ENCODE measurements at regions not wholly inside any gene's neighbourhood (a gene's known extent, or its start where the extent isn't known, plus 50 kb on each side); places are given as distances from the start of the nearest gene placed in this dataset.
"Not testable (repeated sequence)": the region's sequence is repeated elsewhere in the genome, so short reads cannot be mapped to it uniquely, and the experiment has no call there.

- Mint-ChIP-seq H3K36me3 (peaks cover 11% of the 10 kb centered on the region), H3K4me3 (no peak overlapping the region), H3K27ac (no peak overlapping the region), H3K4me1 (peaks cover 0 to 2% (median 0%) of the 10 kb centered on the region in 3 donors), H3K27me3 (no peaks in the 10 kb centered on the region), H3K9me3 (peaks cover 0 to 9% (median 2%) of the 10 kb centered on the region in 3 donors)
These were observed 225.6 kb upstream of the HES1 start for GRCh38 chr3:193910310-193910709.

GRCh38 chr3:193910886-193911738 is 224.8 kb upstream of the HES1 start:
- no peak overlapping the region for H3K27ac Mint-ChIP-seq
- H3K9me3 Mint-ChIP-seq: peaks cover 0 to 9% (median 2%) of the 10 kb centered on the region in 3 donors
- H3K27me3 Mint-ChIP-seq: no peaks in the 10 kb centered on the region
- H3K4me1 Mint-ChIP-seq: peaks cover 0 to 2% (median 0%) of the 10 kb centered on the region in 3 donors
- H3K36me3 Mint-ChIP-seq: peaks cover 11% of the 10 kb centered on the region
- no peak overlapping the region for H3K4me3 Mint-ChIP-seq

- Mint-ChIP-seq H3K9me3 (peaks cover 0 to 9% (median 2%) of the 10 kb centered on the region in 3 donors), H3K27me3 (no peaks in the 10 kb centered on the region), H3K4me1 (peaks cover 0 to 2% (median 0%) of the 10 kb centered on the region in 3 donors), H3K4me3 (peak overlapping the region in 1 of 4 donors; percentile 18), H3K36me3 (peaks cover 11% of the 10 kb centered on the region), H3K27ac (no peak overlapping the region)
These were observed 224.1 kb upstream of the HES1 start for GRCh38 chr3:193911784-193912340.

- H3K36me3 Mint-ChIP-seq: peaks cover 11% of the 10 kb centered on the region
- H3K27ac Mint-ChIP-seq: no peak overlapping the region
- no peak overlapping the region for H3K4me3 Mint-ChIP-seq
- no peaks in the 10 kb centered on the region for H3K27me3 Mint-ChIP-seq
- peaks cover 0 to 2% (median 0%) of the 10 kb centered on the region in 3 donors for H3K4me1 Mint-ChIP-seq
- H3K9me3 Mint-ChIP-seq: peaks cover 0 to 7% (median 2%) of the 10 kb centered on the region in 3 donors
These were observed 223.2 kb upstream of the HES1 start for GRCh38 chr3:193912621-193913178.

GRCh38 chr3:193914602-193915001 is 221.3 kb upstream of the HES1 start:
- Mint-ChIP-seq H3K27me3 (no peaks in the 10 kb centered on the region), H3K27ac (peak overlapping the region in 1 of 3 donors; percentile 67), H3K4me1 (peaks cover 0 to 3% (median 2%) of the 10 kb centered on the region in 3 donors), H3K9me3 (peaks cover 0 to 2% (median 0%) of the 10 kb centered on the region in 3 donors), H3K4me3 (no peak overlapping the region), H3K36me3 (peaks cover 3% of the 10 kb centered on the region)

- Mint-ChIP-seq H3K9me3 (peaks cover 0 to 2% (median 0%) of the 10 kb centered on the region in 3 donors), H3K27me3 (no peaks in the 10 kb centered on the region), H3K27ac (no peak overlapping the region), H3K36me3 (peaks cover 3% of the 10 kb centered on the region), H3K4me1 (peaks cover 0 to 3% (median 2%) of the 10 kb centered on the region in 3 donors), H3K4me3 (no peak overlapping the region)
These were observed 220.8 kb upstream of the HES1 start for GRCh38 chr3:193915099-193915498.

GRCh38 chr3:193915613-193916012 is 220.3 kb upstream of the HES1 start:
- Mint-ChIP-seq H3K36me3 (peaks cover 3% of the 10 kb centered on the region), H3K4me1 (peaks cover 0 to 3% (median 2%) of the 10 kb centered on the region in 3 donors), H3K9me3 (peaks cover 0 to 2% (median 0%) of the 10 kb centered on the region in 3 donors)

GRCh38 chr3:193917158-193917557 is 218.8 kb upstream of the HES1 start:
- Mint-ChIP-seq H3K9me3 (peaks cover 0 to 2% (median 0%) of the 10 kb centered on the region in 3 donors), H3K27ac (no peak overlapping the region), H3K4me1 (peaks cover 0 to 3% (median 2%) of the 10 kb centered on the region in 3 donors), H3K27me3 (no peaks in the 10 kb centered on the region), H3K4me3 (no peak overlapping the region), H3K36me3 (peaks cover 3% of the 10 kb centered on the region)

More at GRCh38 chr3:193915613-193916012, 220.3 kb upstream of the HES1 start:
- Mint-ChIP-seq H3K27me3 (no peaks in the 10 kb centered on the region), H3K27ac (no peak overlapping the region), H3K4me3 (no peak overlapping the region)

- no peak overlapping the region for H3K27ac Mint-ChIP-seq
- no peaks in the 10 kb centered on the region for H3K36me3 Mint-ChIP-seq
- no peaks in the 10 kb centered on the region for H3K27me3 Mint-ChIP-seq
- H3K4me3 Mint-ChIP-seq: no peak overlapping the region
- peaks cover 0 to 6% (median 0%) of the 10 kb centered on the region in 3 donors for H3K9me3 Mint-ChIP-seq
- H3K4me1 Mint-ChIP-seq: peaks cover 1 to 9% (median 4%) of the 10 kb centered on the region in 3 donors
These were observed 214.5 kb upstream of the HES1 start for GRCh38 chr3:193921465-193921864.

GRCh38 chr3:193922034-193922774 is 213.7 kb upstream of the HES1 start:
- Mint-ChIP-seq H3K4me1 (peaks cover 2 to 9% (median 5%) of the 10 kb centered on the region in 3 donors), H3K27ac (no peak overlapping the region), H3K27me3 (no peaks in the 10 kb centered on the region), H3K4me3 (no peak overlapping the region), H3K9me3 (peaks cover 0 to 6% (median 0%) of the 10 kb centered on the region in 3 donors), H3K36me3 (no peaks in the 10 kb centered on the region)

- H3K4me1 Mint-ChIP-seq, H3K36me3 Mint-ChIP-seq, H3K27me3 Mint-ChIP-seq, H3K27ac Mint-ChIP-seq, H3K4me3 Mint-ChIP-seq, H3K9me3 Mint-ChIP-seq: not testable (repeated sequence)
These were observed 212.0 kb upstream of the HES1 start for GRCh38 chr3:193923958-193924357.

- not testable (repeated sequence) for H3K27me3 Mint-ChIP-seq, H3K4me1 Mint-ChIP-seq, H3K4me3 Mint-ChIP-seq, H3K36me3 Mint-ChIP-seq, H3K9me3 Mint-ChIP-seq, H3K27ac Mint-ChIP-seq
These were observed 209.9 kb upstream of the HES1 start for GRCh38 chr3:193926071-193926470.

- peak overlapping the region in 1 of 3 donors; percentile 27 for H3K27ac Mint-ChIP-seq
- not testable (repeated sequence) for H3K4me3 Mint-ChIP-seq, H3K4me1 Mint-ChIP-seq, H3K27me3 Mint-ChIP-seq, H3K9me3 Mint-ChIP-seq, H3K36me3 Mint-ChIP-seq
These were observed 208.3 kb upstream of the HES1 start for GRCh38 chr3:193927413-193928206.

All from IgD-negative memory B cell (primary cell).